ENCODE measurements at regions not wholly inside any gene's neighbourhood (a gene's known extent, or its start where the extent isn't known, plus 50 kb on each side); places are given as distances from the start of the nearest gene placed in this dataset.
A peak's percentile ranks its signal among the peaks of the same experiment; 100 is the strongest.

- DNase-seq = no peak
Observed at GRCh38 chr7:52114056-52114455, 797.4 kb upstream of the COBL start.

GRCh38 chr7:52107355-52107754 lies 790.7 kb upstream of the COBL start:
- no peak for DNase-seq

- DNase-seq = no peak
Observed at GRCh38 chr7:52095861-52096260, 779.3 kb upstream of the COBL start.

- no peak for DNase-seq
Observed at GRCh38 chr7:52091996-52092395, 775.4 kb upstream of the COBL start.

- DNase-seq = no peak
Observed at GRCh38 chr7:52091101-52091500, 774.5 kb upstream of the COBL start.

GRCh38 chr7:52088008-52088901 lies 771.6 kb upstream of the COBL start:
- DNase-seq = no peak

GRCh38 chr7:52085610-52086009 lies 769.0 kb upstream of the COBL start:
- no peak for DNase-seq

- DNase-seq = no peak
Observed at GRCh38 chr7:52080493-52080892, 763.9 kb upstream of the COBL start.

GRCh38 chr7:52079726-52080125 lies 763.1 kb upstream of the COBL start:
- DNase-seq = no peak

GRCh38 chr7:52077571-52077970 lies 761.0 kb upstream of the COBL start:
- DNase-seq = no peak

- no peak for DNase-seq
Observed at GRCh38 chr7:52074912-52075311, 758.3 kb upstream of the COBL start.

- DNase-seq = no peak
Observed at GRCh38 chr7:52074071-52074470, 757.5 kb upstream of the COBL start.

GRCh38 chr7:52071744-52072143 lies 755.1 kb upstream of the COBL start:
- no peak for DNase-seq

- no peak for DNase-seq
Observed at GRCh38 chr7:52064493-52064892, 747.9 kb upstream of the COBL start.

GRCh38 chr7:52061666-52062065 lies 745.1 kb upstream of the COBL start:
- no peak for DNase-seq

GRCh38 chr7:52053525-52053924 lies 736.9 kb upstream of the COBL start:
- DNase-seq = no peak

GRCh38 chr7:52030722-52031121 lies 714.1 kb upstream of the COBL start:
- DNase-seq = no peak

GRCh38 chr7:52026140-52026539 lies 709.5 kb upstream of the COBL start:
- DNase-seq = no peak

GRCh38 chr7:52021343-52021742 lies 704.7 kb upstream of the COBL start:
- no peak for DNase-seq

- DNase-seq = no peak
Observed at GRCh38 chr7:52018680-52019054, 702.1 kb upstream of the COBL start.

- peak; percentile 8 for DNase-seq
Observed at GRCh38 chr7:52017802-52018679, 701.4 kb upstream of the COBL start.

- DNase-seq = no peak
Observed at GRCh38 chr7:52009181-52009580, 692.6 kb upstream of the COBL start.

- no peak for DNase-seq
Observed at GRCh38 chr7:52006674-52007073, 690.1 kb upstream of the COBL start.

GRCh38 chr7:52005613-52006012 lies 689.0 kb upstream of the COBL start:
- DNase-seq = no peak

Data from NCI-H526 treated with DMSO at 0.1 percent for 48 hours (cell line).